Prostate gland (tissue), 2 donors: ENCODE measurements at regions not wholly inside any gene's neighbourhood (a gene's known extent, or its start where the extent isn't known, plus 50 kb on each side); places are given as distances from the start of the nearest gene placed in this dataset.
"Not testable (repeated sequence)": the region's sequence is repeated elsewhere in the genome, so short reads cannot be mapped to it uniquely, and the experiment has no call there.

Source experiments
- DNase-seq: peaks from one replicate; pipeline ENCODE4 v3.0.0-alpha.2; 2019; ENCODE audit warnings: low spot score
- H3K27ac ChIP-seq, 2 donors: fragments of 200-600 bp; sonication (generic); 2 replicates each; pipeline ENCODE4 v1.5.1; 2017 to 2019
- H3K27me3 ChIP-seq: fragments of 200-600 bp; sonication (generic); replicated peaks from 2 replicates; pipeline ENCODE4 v1.5.1; 2019; ENCODE audit not compliant: insufficient read depth
- H3K36me3 ChIP-seq, 2 donors: fragments of 200-600 bp; sonication (generic); 1 replicate in 1 of 2; 2 replicates in 1 of 2; pipeline versions ENCODE4 v1.5.1 to v1.8.1; 2017 to 2019
- H3K4me1 ChIP-seq: fragments of 200-600 bp; sonication (generic); replicated peaks from 2 replicates; pipeline ENCODE4 v1.5.1; 2019
- H3K4me3 ChIP-seq, 2 donors: fragments of 200-600 bp; sonication (generic); 2 replicates each; pipeline ENCODE4 v1.5.1; 2017 to 2019
- H3K9me3 ChIP-seq: fragments of 200-600 bp; sonication (generic); 2 replicates; pipeline ENCODE4 v1.5.1; 2017
- POLR2A ChIP-seq: fragments of 450-650 bp; IDR thresholded peaks from one replicate; pipeline ENCODE4 v1.6.1; 2016; ENCODE audit warnings: antibody characterized with exemption, mild to moderate bottlenecking
- POLR2AphosphoS5 ChIP-seq: sonication (generic); formaldehyde crosslinking; IDR thresholded peaks from one replicate; pipeline ENCODE4 v1.6.1; 2017; ENCODE audit warnings: antibody characterized with exemption
- WGBS: methylation state at CpG from one replicate; pipeline ENCODE4 v1.1.5; 2018; 5-methylcytosine and 5-hydroxymethylcytosine counted together
- intact Hi-C: fragments of 100-400 bp; cut with DNase I; formaldehyde crosslinking; loops from one replicate; pipeline ENCODE4 v1.14.2; 2022
- TF ChIP-seq, protein P1 (sequence below), 4 experiments: fragments of 200-600 bp in 2 of 4; fragments of 450-650 bp in 2 of 4; sonication (generic) in 2 of 4; IDR thresholded peaks; 1 replicate in 3 of 4; 2 replicates in 1 of 4; pipeline ENCODE4 v1.5.1; 2016 to 2019; ENCODE audit warnings: antibody characterized with exemption in 4 of 4, mild to moderate bottlenecking in 2 of 4, moderate library complexity in 2 of 4

DNA sequence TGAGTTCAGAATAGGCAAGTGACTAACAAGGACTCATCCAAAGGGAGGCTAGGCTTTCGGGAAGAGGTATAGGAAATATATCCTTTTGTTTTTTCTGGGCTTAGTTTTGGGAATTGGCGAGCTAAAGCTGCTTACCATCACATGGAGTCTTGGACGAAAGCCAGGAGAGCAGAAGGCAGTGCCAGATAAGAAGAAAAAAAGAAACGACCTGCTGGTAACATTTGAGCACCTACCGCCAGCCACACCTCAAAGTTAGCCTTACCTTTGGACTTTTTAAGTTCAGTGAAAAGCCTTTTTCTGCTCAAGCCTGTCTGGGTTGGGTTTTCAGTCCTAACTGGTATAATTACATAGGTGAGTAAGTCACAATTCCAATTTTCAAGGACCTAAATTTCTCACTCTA lies 85.1 kb upstream of the LCORL start:
- no peak for DNase-seq
- Histone ChIP-seq H3K4me1 (no peaks in the 10 kb centered on the region), H3K27me3 (no peaks in the 10 kb centered on the region), H3K36me3 (no peaks in the 10 kb centered on the region), H3K4me3 (no peak overlapping the region), H3K27ac (no peak overlapping the region), H3K9me3 (no peaks in the 10 kb centered on the region)
- intact Hi-C loops, result no loop called here
- 53% methylated on average over 5 of the region's 5 CpGs for WGBS
- no peak for TF ChIP-seq POLR2A
- TF ChIP-seq, protein P1, sequence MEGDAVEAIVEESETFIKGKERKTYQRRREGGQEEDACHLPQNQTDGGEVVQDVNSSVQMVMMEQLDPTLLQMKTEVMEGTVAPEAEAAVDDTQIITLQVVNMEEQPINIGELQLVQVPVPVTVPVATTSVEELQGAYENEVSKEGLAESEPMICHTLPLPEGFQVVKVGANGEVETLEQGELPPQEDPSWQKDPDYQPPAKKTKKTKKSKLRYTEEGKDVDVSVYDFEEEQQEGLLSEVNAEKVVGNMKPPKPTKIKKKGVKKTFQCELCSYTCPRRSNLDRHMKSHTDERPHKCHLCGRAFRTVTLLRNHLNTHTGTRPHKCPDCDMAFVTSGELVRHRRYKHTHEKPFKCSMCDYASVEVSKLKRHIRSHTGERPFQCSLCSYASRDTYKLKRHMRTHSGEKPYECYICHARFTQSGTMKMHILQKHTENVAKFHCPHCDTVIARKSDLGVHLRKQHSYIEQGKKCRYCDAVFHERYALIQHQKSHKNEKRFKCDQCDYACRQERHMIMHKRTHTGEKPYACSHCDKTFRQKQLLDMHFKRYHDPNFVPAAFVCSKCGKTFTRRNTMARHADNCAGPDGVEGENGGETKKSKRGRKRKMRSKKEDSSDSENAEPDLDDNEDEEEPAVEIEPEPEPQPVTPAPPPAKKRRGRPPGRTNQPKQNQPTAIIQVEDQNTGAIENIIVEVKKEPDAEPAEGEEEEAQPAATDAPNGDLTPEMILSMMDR (IDR thresholded peaks at IDR 0.05), result no peak
- no peak for TF ChIP-seq POLR2AphosphoS5

DNA sequence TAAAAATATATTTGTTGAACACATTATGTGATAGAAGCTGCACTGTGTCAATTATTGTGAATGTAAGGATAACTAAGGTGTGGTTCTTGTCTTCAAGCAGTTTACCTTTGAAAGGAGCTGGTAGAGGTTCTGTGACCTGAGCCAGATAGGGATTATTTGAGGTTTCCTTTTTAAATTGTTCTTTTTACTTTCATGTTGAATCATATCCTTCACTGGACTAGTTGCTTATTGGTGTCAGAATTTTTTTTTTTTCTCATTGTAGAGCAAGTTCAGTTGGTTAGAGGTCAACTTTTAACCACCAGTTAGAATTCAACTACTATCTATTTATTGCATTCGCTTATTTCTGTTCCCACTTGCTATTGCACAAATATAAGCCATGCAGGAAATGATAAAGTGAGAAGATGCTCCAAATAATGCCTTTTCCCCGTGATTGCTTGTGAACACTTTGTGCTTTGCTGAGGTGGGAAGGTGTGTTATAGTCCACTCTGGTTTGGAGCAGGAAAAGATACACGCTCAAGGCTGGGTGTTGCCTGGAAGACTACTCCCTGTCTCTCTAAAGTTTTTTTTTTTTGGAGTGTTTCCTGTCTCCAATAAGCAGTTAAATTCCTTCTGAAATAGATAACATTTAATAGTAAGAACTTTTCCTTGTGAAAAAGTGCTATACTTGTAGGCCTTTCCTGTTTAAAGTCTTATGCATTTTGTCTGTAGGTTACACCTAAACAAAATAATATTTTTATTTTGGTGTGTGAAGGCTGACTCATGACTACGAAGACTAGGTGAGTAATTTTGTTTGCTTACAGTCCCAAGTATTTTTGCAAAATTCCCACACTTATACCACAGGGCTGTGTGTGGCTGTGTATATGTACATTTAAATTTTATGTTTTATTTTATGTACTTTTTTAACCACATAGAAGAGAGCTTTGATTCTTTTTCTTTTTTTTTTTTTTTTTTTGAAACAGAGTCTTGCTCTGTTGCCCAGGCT lies 83.8 kb upstream of the LCORL start:
- WGBS, result 62% methylated on average over 4 of the region's 4 CpGs
- no peak for DNase-seq
- TF ChIP-seq, protein P1 (IDR thresholded peaks at IDR 0.05), result no peak
- TF ChIP-seq POLR2A (no peak), POLR2AphosphoS5 (no peak)
- no peak overlapping the region for H3K4me3 ChIP-seq
- H3K27me3 ChIP-seq, result no peaks in the 10 kb centered on the region
- no peak overlapping the region for H3K27ac ChIP-seq
- H3K4me1 ChIP-seq, result no peaks in the 10 kb centered on the region
- no peaks in the 10 kb centered on the region for H3K36me3 ChIP-seq
- H3K9me3 ChIP-seq, result no peaks in the 10 kb centered on the region
- intact Hi-C loops, result no loop called here

DNA sequence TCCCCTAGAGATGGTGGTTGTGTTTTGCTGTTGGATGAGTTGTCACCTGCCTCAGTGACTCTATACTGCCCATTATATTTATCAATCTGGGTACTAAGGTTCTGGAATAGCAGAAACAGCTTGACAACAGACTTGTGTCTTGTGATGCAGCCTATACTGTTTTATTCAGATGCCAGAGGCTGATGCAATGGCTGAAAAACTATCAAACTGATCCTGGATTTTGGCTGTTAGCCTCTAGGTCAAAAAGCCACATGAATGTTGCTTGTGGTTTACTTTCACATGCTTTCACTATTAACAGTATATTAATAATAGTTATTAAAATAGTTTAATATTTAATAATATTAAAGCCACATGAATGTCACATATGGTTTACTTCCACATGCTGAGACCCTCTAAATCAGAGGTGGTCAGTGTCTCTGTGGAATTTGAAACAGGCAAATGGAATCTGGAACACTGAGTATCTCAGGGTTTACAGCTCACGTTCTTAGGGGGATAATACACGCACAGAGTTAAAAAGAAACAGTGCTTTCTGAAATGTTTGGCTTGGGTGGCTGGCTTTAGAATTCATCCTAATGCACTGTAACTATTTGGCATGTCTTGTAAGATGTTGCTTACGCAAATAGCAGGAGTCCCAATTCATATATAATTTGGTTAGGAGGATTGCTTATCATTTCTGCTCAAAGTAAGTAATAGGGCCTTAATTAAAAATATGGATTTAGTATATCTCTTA lies 82.5 kb upstream of the LCORL start:
- no peaks in the 10 kb centered on the region for H3K4me1 ChIP-seq
- no peak for DNase-seq
- no peak overlapping the region for H3K4me3 ChIP-seq
- H3K27me3 ChIP-seq, result no peaks in the 10 kb centered on the region
- no peaks in the 10 kb centered on the region for H3K9me3 ChIP-seq
- no peak for TF ChIP-seq POLR2A
- TF ChIP-seq, protein P1 (IDR thresholded peaks at IDR 0.05), result no peak
- H3K36me3 ChIP-seq, result no peaks in the 10 kb centered on the region
- WGBS, result 49% methylated on average over 3 of the region's 3 CpGs
- intact Hi-C loops, result no loop called here
- no peak overlapping the region for H3K27ac ChIP-seq

DNA sequence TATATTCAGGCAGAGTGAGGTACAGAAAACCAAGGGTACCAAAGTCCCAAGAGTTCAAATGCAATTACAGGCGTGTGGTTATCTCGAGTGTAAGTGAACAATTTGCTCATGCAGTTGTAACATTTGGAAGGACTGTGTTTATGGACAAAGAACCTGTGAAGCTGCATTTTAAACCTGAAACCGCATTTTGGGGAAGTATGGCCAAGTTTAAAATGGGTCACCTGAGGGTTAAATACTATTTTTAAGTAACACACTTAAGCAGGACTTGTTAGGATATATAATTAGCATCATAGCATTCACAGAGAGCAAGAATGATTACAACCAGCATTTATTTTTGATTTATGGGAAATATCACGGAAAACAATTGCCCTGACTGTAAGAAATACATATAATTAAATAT lies 79.1 kb upstream of the LCORL start:
- WGBS, result 71% methylated on average over 4 of the region's 4 CpGs
- intact Hi-C loops, result no loop called here
- no peak for TF ChIP-seq POLR2AphosphoS5
- no peak for TF ChIP-seq POLR2A
- TF ChIP-seq, protein P1 (IDR thresholded peaks at IDR 0.05), result no peak

DNA sequence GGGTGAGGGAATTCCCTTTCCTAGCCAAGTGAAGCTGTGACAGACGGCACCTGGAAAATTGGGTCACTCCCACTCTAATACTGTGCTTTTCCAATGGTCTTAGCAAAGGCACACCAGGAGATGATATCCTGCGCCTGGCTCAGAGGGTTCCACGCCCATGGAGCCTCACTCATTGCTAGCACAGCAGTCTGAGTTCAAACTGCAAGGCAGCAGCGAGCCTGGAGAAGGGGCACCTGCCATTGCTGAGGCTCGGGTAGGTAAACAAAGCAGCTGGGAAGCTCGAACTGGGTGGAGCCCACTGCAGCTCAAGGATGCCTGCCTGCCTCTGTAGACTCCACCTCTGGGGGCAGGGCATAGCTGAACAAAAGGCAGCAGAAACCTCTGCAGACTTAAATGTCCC lies 68.9 kb upstream of the LCORL start:
- H3K4me3 ChIP-seq, H3K36me3 ChIP-seq, DNase-seq, H3K9me3 ChIP-seq, H3K27me3 ChIP-seq, intact Hi-C loops, H3K4me1 ChIP-seq, H3K27ac ChIP-seq: not testable (repeated sequence)
- WGBS, result 81% methylated on average over 6 of the region's 6 CpGs

More for the DNA sequence above, 79.1 kb upstream of the LCORL start:
- Histone ChIP-seq H3K27me3 (no peaks in the 10 kb centered on the region), H3K4me3 (no peak overlapping the region), H3K27ac (no peak overlapping the region), H3K36me3 (no peaks in the 10 kb centered on the region), H3K4me1 (no peaks in the 10 kb centered on the region), H3K9me3 (no peaks in the 10 kb centered on the region)
- DNase-seq, result no peak
